HCT116 (cell line): ENCODE measurements at regions not wholly inside any gene's neighbourhood (a gene's known extent, or its start where the extent isn't known, plus 50 kb on each side); places are given as distances from the start of the nearest gene placed in this dataset.

Experiments
- ATAC-seq: fragments of 200-7000 bp; cut with Tn5 transposase; 2 replicates; pipeline ENCODE4 v1.9.1; 2020; ENCODE audit warnings: mild to moderate bottlenecking, moderate library complexity
- BruUV-seq: library from RNA; stranded (reverse); fragments of 400-500 nt; replicated peaks from 2 replicates; lab custom pipeline; 2021; lab: Mats Ljungman, UMichigan
- CTCF ChIA-PET: fragments of 300-600 bp; sonication (Branson Sonifier 250); formaldehyde crosslinking; loops from one replicate; lab custom pipeline; 2021; ENCODE audit warnings: antibody characterized with exemption; lab: Charles Lee
- POLR2A ChIA-PET: fragments of 300-600, 350-600 bp; sonication (Branson Sonifier 250); formaldehyde crosslinking; loops from one replicate; lab custom pipeline; 2021; ENCODE audit warnings: antibody characterized with exemption; lab: Charles Lee
- RAD21 ChIA-PET, 2 experiments: fragments of 300-600 bp; sonication (Branson Sonifier 250); formaldehyde crosslinking; loops; one replicate each; lab custom pipeline; 2023; ENCODE audit warnings: low total read pairs in 2 of 2; ENCODE audit not compliant: uncharacterized antibody in 2 of 2, unreplicated experiment in 2 of 2, low non-redundant PET in 1 of 2; lab: Charles Lee
- DNase-seq: peaks from one replicate; pipeline ENCODE4 v3.0.0-alpha.2; 2010; ENCODE audit warnings: low read depth, low spot score
- H2AFZ ChIP-seq: fragments of 200-600 bp; shearing (Covaris generic), sonication (generic); 2 replicates; pipeline ENCODE4 v1.6.1; 2017; ENCODE audit warnings: low read depth, mixed run types, mixed read lengths, antibody characterized with exemption, low read length; ENCODE audit not compliant: poor library complexity, severe bottlenecking
- H3K27ac ChIP-seq: 2 replicates; pipeline ENCODE4 v1.5.1; 2012; ENCODE audit warnings: low read depth, low read length
- H3K27me3 ChIP-seq: fragments of 200-600 bp; sonication (generic); 2 replicates; pipeline ENCODE4 v1.6.1; 2016; ENCODE audit warnings: mixed run types, low read length, mixed read lengths; ENCODE audit not compliant: insufficient read depth
- H3K36me3 ChIP-seq, 2 experiments: fragments of 200-500 bp in 1 of 2; fragments of 200-600 bp in 1 of 2; sonication (Bioruptor generic) in 1 of 2; sonication (generic) in 1 of 2; 2 replicates each; pipeline versions ENCODE4 v1.5.1 to v1.6.1; 2014 to 2016; ENCODE audit warnings: low read length in 2 of 2, inconsistent platforms in 1 of 2, mixed read lengths in 1 of 2, mixed run types in 1 of 2; ENCODE audit not compliant: insufficient read depth in 2 of 2, control insufficient read depth in 1 of 2
- H3K4me1 ChIP-seq, 2 experiments: fragments of 200-600 bp in 1 of 2; sonication (generic) in 1 of 2; 2 replicates each; pipeline versions ENCODE4 v1.5.1 to v1.6.1; 2012 to 2017; ENCODE audit warnings: low read length in 2 of 2, inconsistent platforms in 1 of 2, mild to moderate bottlenecking in 1 of 2, mixed read lengths in 1 of 2, mixed run types in 1 of 2, moderate library complexity in 1 of 2; ENCODE audit not compliant: insufficient read depth in 2 of 2, control insufficient read depth in 1 of 2
- H3K4me2 ChIP-seq: fragments of 200-600 bp; sonication (generic); 2 replicates; pipeline ENCODE4 v1.6.1; 2017; ENCODE audit warnings: mixed run types, low read length, mixed read lengths
- H3K4me3 ChIP-seq, 2 experiments: fragments of 200-600 bp in 1 of 2; sonication (generic) in 1 of 2; replicated peaks in 1 of 2; 2 replicates each; pipeline ENCODE4 v1.5.1; 2011 to 2016; ENCODE audit warnings: low read length in 2 of 2, control low read depth in 1 of 2, low read depth in 1 of 2, mild to moderate bottlenecking in 1 of 2, mixed read lengths in 1 of 2, mixed run types in 1 of 2
- H3K79me2 ChIP-seq: fragments of 200-600 bp; sonication (generic); 2 replicates; pipeline ENCODE4 v1.6.1; 2017; ENCODE audit warnings: mild to moderate bottlenecking, mixed run types, low read length, moderate library complexity, mixed read lengths; ENCODE audit not compliant: insufficient read depth
- H3K9ac ChIP-seq: fragments of 200-600 bp; sonication (generic); 2 replicates; pipeline ENCODE4 v1.6.1; 2016; ENCODE audit warnings: low read length, mixed read lengths
- H3K9me2 ChIP-seq: fragments of 200-600 bp; sonication (generic), shearing (Covaris generic); 2 replicates; pipeline ENCODE4 v1.6.1; 2017; ENCODE audit warnings: mixed run types, mild to moderate bottlenecking, moderate library complexity; ENCODE audit not compliant: insufficient read depth
- H3K9me3 ChIP-seq, 2 experiments: fragments of 200-500 bp in 1 of 2; fragments of 200-600 bp in 1 of 2; sonication (Bioruptor generic) in 1 of 2; sonication (generic) in 1 of 2; 2 replicates each; pipeline ENCODE4 v1.6.1; 2014 to 2017; ENCODE audit warnings: low read length in 2 of 2, mixed read lengths in 2 of 2, inconsistent platforms in 1 of 2, low read depth in 1 of 2, mild to moderate bottlenecking in 1 of 2, mixed run types in 1 of 2, moderate library complexity in 1 of 2; ENCODE audit not compliant: control insufficient read depth in 1 of 2, insufficient read depth in 1 of 2
- H4K20me1 ChIP-seq: fragments of 200-600 bp; sonication (generic), shearing (Covaris generic); 2 replicates; pipeline ENCODE4 v1.6.1; 2017; ENCODE audit warnings: mixed run types, mild to moderate bottlenecking, moderate library complexity; ENCODE audit not compliant: insufficient read depth
- ATF3 ChIP-seq: IDR thresholded peaks from 2 replicates; pipeline ENCODE4 v1.6.1; 2012
- CBX3 ChIP-seq: IDR thresholded peaks from 2 replicates; pipeline ENCODE4 v1.6.1; 2012; ENCODE audit warnings: low read depth
- CTCF ChIP-seq, 3 experiments: fragments of 200-600 bp in 1 of 3; sonication (generic) in 1 of 3; IDR thresholded peaks in 2 of 3; conservative IDR thresholded peaks in 1 of 3; 2 replicates each; pipeline ENCODE4 v1.5.1; 2012 to 2017; ENCODE audit warnings: low read depth in 2 of 3, low read length in 2 of 3, antibody characterized with exemption in 1 of 3, borderline replicate concordance in 1 of 3, control low read depth in 1 of 3, mild to moderate bottlenecking in 1 of 3, mixed read lengths in 1 of 3, mixed run types in 1 of 3, moderate library complexity in 1 of 3; ENCODE audit not compliant: insufficient read depth in 1 of 3
- ELF1 ChIP-seq: IDR thresholded peaks from 2 replicates; pipeline ENCODE4 v1.6.1; 2012; ENCODE audit warnings: low read depth, borderline replicate concordance
- JUND ChIP-seq: IDR thresholded peaks from 2 replicates; pipeline ENCODE4 v1.6.1; 2012
- POLR2AphosphoS5 ChIP-seq: IDR thresholded peaks from 2 replicates; pipeline ENCODE4 v1.6.1; 2011; ENCODE audit warnings: mild to moderate bottlenecking, low read depth, low read length, moderate library complexity
- RAD21 ChIP-seq: IDR thresholded peaks from 2 replicates; pipeline ENCODE4 v1.6.1; 2012; ENCODE audit warnings: low read depth, mild to moderate bottlenecking
- REST ChIP-seq: IDR thresholded peaks from 2 replicates; pipeline ENCODE4 v1.6.1; 2012; ENCODE audit warnings: low read depth
- SP1 ChIP-seq: IDR thresholded peaks from 2 replicates; pipeline ENCODE4 v1.6.1; 2012; ENCODE audit warnings: low read depth
- ZBTB33 ChIP-seq: IDR thresholded peaks from 2 replicates; pipeline ENCODE4 v1.6.1; 2011; ENCODE audit warnings: mild to moderate bottlenecking, low read length, moderate library complexity; ENCODE audit not compliant: insufficient replicate concordance; ENCODE audit errors: extremely low read depth
- ZFX ChIP-seq: fragments of 450-650 bp; IDR thresholded peaks from 2 replicates; pipeline ENCODE4 v1.6.1; 2017
- intact Hi-C: fragments of 100-400 bp; cut with micrococcal nuclease; formaldehyde crosslinking; loops from 2 replicates; pipeline ENCODE4 v1.10.0; 2022

GRCh38 chrX:4315891-4316290 lies 602.4 kb upstream of the PRKX start:
- TF ChIP-seq ATF3, result no peak
- no peak for TF ChIP-seq REST
- TF ChIP-seq JUND, result no peak
- no peak for TF ChIP-seq ZBTB33
- TF ChIP-seq SP1, result no peak
- TF ChIP-seq CTCF (IDR thresholded peaks at IDR 0.05 in 2 of 3, conservative IDR thresholded peaks at IDR 0.05 in 1 of 3; ENCODE audit: borderline replicate concordance in 1 of 3, insufficient read depth in 1 of 3, low read depth in 2 of 3, low read length in 2 of 3), result no peak
- no peak for TF ChIP-seq POLR2AphosphoS5
- TF ChIP-seq RAD21, result no peak
- TF ChIP-seq ELF1, result no peak
- no peak for TF ChIP-seq ZFX
- no peak for TF ChIP-seq CBX3
- Histone ChIP-seq H2AFZ (no peak overlapping the region), H3K4me1 (no peaks in the 10 kb centered on the region), H4K20me1 (no peaks in the 10 kb centered on the region), H3K9me2 (no peaks in the 10 kb centered on the region), H3K4me2 (no peak overlapping the region), H3K9ac (no peak overlapping the region), H3K27ac (no peak overlapping the region), H3K9me3 (no peaks in the 10 kb centered on the region), H3K36me3 (no peaks in the 10 kb centered on the region), H3K4me3 (no peak overlapping the region), H3K27me3 (no peaks in the 10 kb centered on the region), H3K79me2 (no peaks in the 10 kb centered on the region)
- CTCF ChIA-PET, result no interaction called here
- intact Hi-C loops, result no loop called here
- BruUV-seq, result no TSS peak
- RAD21 ChIA-PET, result no interaction called here
- POLR2A ChIA-PET, result no interaction called here
- ATAC-seq (no peak), DNase-seq (no peak)
